ENCODE measurements at regions not wholly inside any gene's neighbourhood (a gene's known extent, or its start where the extent isn't known, plus 50 kb on each side); places are given as distances from the start of the nearest gene placed in this dataset.
"Not testable (repeated sequence)": the region's sequence is repeated elsewhere in the genome, so short reads cannot be mapped to it uniquely, and the experiment has no call there.

DNA sequence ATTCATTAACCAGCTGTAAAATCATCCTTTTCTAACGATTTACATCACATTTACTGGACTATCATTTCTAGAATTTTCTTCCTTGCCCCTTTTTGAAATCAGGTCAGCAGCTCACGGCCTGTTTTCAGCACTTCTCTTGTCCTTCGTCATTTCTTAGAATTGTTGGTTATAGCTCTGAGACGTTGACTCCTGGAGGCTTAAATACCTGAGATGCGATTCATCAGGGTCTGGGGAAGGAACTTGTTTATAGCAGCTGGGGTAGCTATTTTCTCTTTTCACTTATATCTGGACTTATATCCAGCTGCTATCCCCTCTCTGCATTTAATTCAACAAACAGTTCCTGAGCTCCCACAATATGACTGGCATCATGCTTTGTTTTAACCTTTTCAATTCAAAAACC is 338.7 kb upstream of the TNRC6C start:
- H3K4me1 ChIP-seq: peaks cover 0 to 12% (median 5%) of the 10 kb centered on the region in 9 donors
- no peak overlapping the region for H3K4me3 ChIP-seq
- H3K36me3 ChIP-seq: no peaks in the 10 kb centered on the region
- H3K27ac ChIP-seq: no peak overlapping the region
- DNase-seq (no peak), ATAC-seq (no peak)
- no peaks in the 10 kb centered on the region for H3K9me3 ChIP-seq
- TF ChIP-seq, protein P1, sequence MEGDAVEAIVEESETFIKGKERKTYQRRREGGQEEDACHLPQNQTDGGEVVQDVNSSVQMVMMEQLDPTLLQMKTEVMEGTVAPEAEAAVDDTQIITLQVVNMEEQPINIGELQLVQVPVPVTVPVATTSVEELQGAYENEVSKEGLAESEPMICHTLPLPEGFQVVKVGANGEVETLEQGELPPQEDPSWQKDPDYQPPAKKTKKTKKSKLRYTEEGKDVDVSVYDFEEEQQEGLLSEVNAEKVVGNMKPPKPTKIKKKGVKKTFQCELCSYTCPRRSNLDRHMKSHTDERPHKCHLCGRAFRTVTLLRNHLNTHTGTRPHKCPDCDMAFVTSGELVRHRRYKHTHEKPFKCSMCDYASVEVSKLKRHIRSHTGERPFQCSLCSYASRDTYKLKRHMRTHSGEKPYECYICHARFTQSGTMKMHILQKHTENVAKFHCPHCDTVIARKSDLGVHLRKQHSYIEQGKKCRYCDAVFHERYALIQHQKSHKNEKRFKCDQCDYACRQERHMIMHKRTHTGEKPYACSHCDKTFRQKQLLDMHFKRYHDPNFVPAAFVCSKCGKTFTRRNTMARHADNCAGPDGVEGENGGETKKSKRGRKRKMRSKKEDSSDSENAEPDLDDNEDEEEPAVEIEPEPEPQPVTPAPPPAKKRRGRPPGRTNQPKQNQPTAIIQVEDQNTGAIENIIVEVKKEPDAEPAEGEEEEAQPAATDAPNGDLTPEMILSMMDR (IDR thresholded peaks at IDR 0.05): no peak
- intact Hi-C loops (cut with DNase I): no loop called here
- 84 to 88% methylated on average over 5 of the region's 5 CpGs for WGBS, 2 donors
- H3K27me3 ChIP-seq: no peaks in the 10 kb centered on the region

DNA sequence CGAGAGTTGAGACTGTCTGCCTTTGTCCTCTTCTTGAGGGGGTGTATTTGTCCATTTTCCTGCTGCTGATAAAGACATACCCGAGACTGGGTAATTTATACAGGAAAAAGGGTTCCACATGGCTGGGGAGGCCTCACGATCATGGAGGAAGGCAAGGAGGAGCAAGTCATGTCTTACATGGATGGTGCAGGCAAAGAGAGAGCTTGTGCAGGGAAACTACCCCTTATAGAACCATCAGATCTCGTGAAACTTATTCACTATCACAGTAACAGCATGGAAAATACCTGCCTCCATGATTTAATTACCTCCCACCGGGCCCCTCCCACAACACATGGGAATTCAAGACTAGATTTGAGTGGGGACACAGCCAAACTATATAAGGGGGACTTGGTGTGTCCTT is 338.2 kb upstream of the TNRC6C start:
- intact Hi-C loops (cut with DNase I): no loop called here
- H3K9me3 ChIP-seq: no peaks in the 10 kb centered on the region
- DNase-seq (no peak), ATAC-seq (no peak)
- H3K4me1 ChIP-seq: peaks cover 0 to 12% (median 5%) of the 10 kb centered on the region in 9 donors
- H3K36me3 ChIP-seq: no peaks in the 10 kb centered on the region
- 79 to 80% methylated on average over 5 of the region's 5 CpGs for WGBS, 2 donors
- no peak overlapping the region for H3K4me3 ChIP-seq
- H3K27me3 ChIP-seq: no peaks in the 10 kb centered on the region
- no peak overlapping the region for H3K27ac ChIP-seq
- TF ChIP-seq, protein P1 (IDR thresholded peaks at IDR 0.05): no peak

DNA sequence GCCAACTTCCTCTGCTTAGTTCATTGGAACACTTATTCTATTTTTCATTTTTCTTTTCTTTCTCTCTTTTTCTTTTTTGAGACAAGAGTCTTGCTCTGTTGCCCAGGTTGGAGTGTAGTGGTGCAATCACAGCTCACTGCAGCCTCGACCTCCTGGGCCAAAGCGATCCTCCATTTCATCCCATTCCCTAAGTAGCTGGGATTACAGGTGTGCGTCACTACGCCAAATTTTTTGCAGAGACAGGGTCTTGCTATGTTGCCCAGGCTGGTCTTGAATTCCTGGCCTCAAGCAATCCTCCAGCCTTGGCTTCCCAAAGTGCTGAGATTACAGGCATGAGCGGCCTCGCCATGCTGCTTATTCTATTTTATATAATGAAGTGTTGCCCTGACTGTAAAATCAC is 336.4 kb upstream of the TNRC6C start:
- H3K27me3 ChIP-seq; H3K9me3 ChIP-seq; intact Hi-C loops (cut with DNase I); ATAC-seq; H3K4me3 ChIP-seq; DNase-seq; H3K4me1 ChIP-seq; H3K27ac ChIP-seq; H3K36me3 ChIP-seq: not testable (repeated sequence)
- 94 to 97% methylated on average over 6 of the region's 6 CpGs for whole genome bisulfite sequencing, 2 donors

DNA sequence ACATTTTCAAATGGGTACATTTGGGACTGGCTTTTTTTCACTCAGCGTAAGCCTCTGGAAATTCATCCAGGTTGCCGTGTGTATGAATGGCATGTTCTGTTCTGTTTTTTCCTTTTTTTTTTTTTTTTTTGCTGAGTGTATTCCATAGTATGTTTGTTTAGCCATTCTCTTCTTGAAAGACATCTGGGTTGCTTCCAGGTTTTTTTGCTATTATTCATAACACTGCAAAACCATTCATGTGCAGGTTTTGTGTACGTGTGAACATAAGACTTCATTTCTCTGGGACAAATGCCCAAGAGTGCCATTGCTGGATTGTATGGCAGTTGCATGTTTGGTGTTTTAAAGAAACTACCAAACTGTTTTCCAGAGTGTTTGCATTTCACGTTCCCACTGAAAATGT is 335.9 kb upstream of the TNRC6C start:
- intact Hi-C loops (cut with DNase I): no loop called here
- H3K27me3 ChIP-seq: no peaks in the 10 kb centered on the region
- DNase-seq (no peak), ATAC-seq (no peak)
- TF ChIP-seq, protein P1 (IDR thresholded peaks at IDR 0.05): no peak
- H3K27ac ChIP-seq: no peak overlapping the region
- H3K36me3 ChIP-seq: no peaks in the 10 kb centered on the region
- H3K9me3 ChIP-seq: peaks cover 0 to 14% (median 0%) of the 10 kb centered on the region in 11 donors
- no peak overlapping the region for H3K4me3 ChIP-seq
- 85 to 86% methylated on average over 4 of the region's 4 CpGs for WGBS, 2 donors
- no peaks in the 10 kb centered on the region for H3K4me1 ChIP-seq

DNA sequence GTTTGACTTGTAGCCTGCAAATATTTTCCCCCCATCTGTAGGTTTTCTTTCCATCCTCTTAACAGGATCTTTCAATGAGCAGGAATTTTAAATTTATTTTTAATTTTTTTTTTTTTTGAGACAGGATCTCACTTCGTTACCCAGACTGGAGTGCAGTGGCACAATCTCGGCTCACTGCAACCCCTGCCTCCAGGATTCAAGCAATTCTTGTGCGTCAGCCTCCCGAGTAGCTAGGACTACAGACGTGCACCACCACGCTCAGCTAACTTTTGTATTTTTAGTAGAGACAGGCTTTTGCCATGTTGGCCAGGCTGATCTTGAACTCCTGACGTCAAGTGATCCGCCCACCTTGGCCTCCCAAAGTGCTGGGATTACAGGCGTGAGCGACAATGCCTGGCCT is 335.2 kb upstream of the TNRC6C start:
- H3K36me3 ChIP-seq; H3K27me3 ChIP-seq; ATAC-seq; H3K27ac ChIP-seq; DNase-seq; H3K4me3 ChIP-seq; H3K4me1 ChIP-seq; intact Hi-C loops (cut with DNase I): not testable (repeated sequence)
- H3K9me3 ChIP-seq: peaks cover 0 to 17% (median 0%) of the 10 kb centered on the region in 11 donors
- 89 to 96% methylated on average over 10 of the region's 10 CpGs for WGBS, 2 donors

DNA sequence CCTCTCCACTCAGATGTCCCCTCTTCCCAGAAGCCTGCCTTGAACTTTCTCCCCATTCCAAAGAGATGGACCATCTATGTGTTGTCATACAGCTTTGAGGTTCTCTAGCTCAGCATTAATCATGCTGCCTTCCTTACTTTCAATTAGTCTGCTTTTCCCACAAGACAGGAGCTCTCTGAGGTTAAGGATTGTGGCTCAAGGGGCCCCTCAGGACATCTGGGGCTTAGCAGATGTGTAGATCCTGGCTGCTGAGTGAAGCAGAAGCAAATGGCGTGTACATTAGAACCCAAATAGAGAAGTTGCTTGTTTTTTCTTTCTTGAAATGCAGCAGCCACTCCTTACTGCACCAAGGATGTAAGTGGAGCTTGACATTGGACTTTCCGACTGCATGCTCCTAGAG is 330.5 kb upstream of the TNRC6C start:
- Histone ChIP-seq H3K4me3 (no peak overlapping the region), H3K27ac (no peak overlapping the region), H3K36me3 (no peaks in the 10 kb centered on the region), H3K27me3 (no peaks in the 10 kb centered on the region), H3K9me3 (peaks cover 0 to 17% (median 0%) of the 10 kb centered on the region in 11 donors), H3K4me1 (no peaks in the 10 kb centered on the region)
- TF ChIP-seq, protein P1 (IDR thresholded peaks at IDR 0.05): no peak
- WGBS, 2 donors: 90% methylated on average over 2 of the region's 2 CpGs
- DNase-seq (no peak), ATAC-seq (no peak)
- intact Hi-C loops (cut with DNase I): no loop called here

DNA sequence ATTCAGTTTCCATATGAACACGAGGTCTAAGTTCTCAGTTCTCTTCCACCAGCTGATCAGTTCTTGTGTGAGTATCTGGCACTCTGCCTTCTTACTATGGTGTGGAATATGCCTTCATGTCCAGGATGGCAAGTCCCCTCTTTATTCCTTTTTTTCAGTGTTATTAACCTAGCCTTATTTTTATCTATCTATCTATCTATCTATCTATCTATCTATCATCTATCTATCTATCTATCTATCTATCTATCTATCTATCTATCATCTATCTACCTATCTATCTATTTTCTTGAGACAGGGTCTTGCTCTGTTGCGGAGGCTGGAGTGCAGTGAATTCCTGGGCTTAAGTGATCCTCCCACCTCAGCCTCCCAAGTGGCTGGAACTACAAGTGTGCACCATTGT is 329.2 kb upstream of the TNRC6C start:
- H3K4me3 ChIP-seq; H3K4me1 ChIP-seq; DNase-seq; H3K27ac ChIP-seq; H3K36me3 ChIP-seq; intact Hi-C loops (cut with DNase I); ATAC-seq; H3K27me3 ChIP-seq: not testable (repeated sequence)
- H3K9me3 ChIP-seq: peaks cover 0 to 17% (median 0%) of the 10 kb centered on the region in 11 donors
- WGBS, 2 donors: 81 to 83% methylated on average over 2 of the region's 2 CpGs
